WERI-Rb-1 (cell line): ENCODE measurements at regions not wholly inside any gene's neighbourhood (a gene's known extent, or its start where the extent isn't known, plus 50 kb on each side); places are given as distances from the start of the nearest gene placed in this dataset.
A peak's percentile ranks its signal among the peaks of the same experiment; 100 is the strongest.
"Not testable (repeated sequence)": the region's sequence is repeated elsewhere in the genome, so short reads cannot be mapped to it uniquely, and the experiment has no call there.

Experiments used
- DNase-seq: peaks from one replicate; pipeline ENCODE4 v3.0.0-alpha.2; 2020
- H3K27ac ChIP-seq: fragments of 250-450 bp; sonication (Bioruptor Pico); 2 replicates; pipeline ENCODE4 v1.5.1; 2020; ENCODE audit warnings: mild to moderate bottlenecking, moderate library complexity
- H3K27me3 ChIP-seq: fragments of 250-450 bp; sonication (Bioruptor Pico); 2 replicates; pipeline ENCODE4 v1.5.1; 2021; ENCODE audit warnings: mild to moderate bottlenecking, low read depth, moderate library complexity; ENCODE audit not compliant: insufficient read depth, severe bottlenecking
- H3K36me3 ChIP-seq: fragments of 250-450 bp; sonication (Bioruptor Pico); 2 replicates; pipeline ENCODE4 v1.5.1; 2020; ENCODE audit warnings: mild to moderate bottlenecking, moderate library complexity
- H3K4me3 ChIP-seq: 2 replicates; pipeline ENCODE4 v1.5.1; 2011; ENCODE audit warnings: low read depth, mild to moderate bottlenecking, control low read depth, low read length
- H3K9me3 ChIP-seq: fragments of 250-450 bp; sonication (Bioruptor Pico); 2 replicates; pipeline ENCODE4 v1.5.1; 2021; ENCODE audit warnings: mild to moderate bottlenecking, moderate library complexity; ENCODE audit not compliant: severe bottlenecking
- CTCF ChIP-seq: IDR thresholded peaks from 2 replicates; pipeline ENCODE4 v1.5.1; 2011; ENCODE audit warnings: low read depth, mild to moderate bottlenecking, control low read depth, inconsistent platforms, low read length

- Histone ChIP-seq H3K36me3 (no peaks in the 10 kb centered on the region), H3K4me3 (no peak overlapping the region), H3K9me3 (no peaks in the 10 kb centered on the region), H3K27ac (no peak overlapping the region), H3K27me3 (no peaks in the 10 kb centered on the region)
- DNase-seq = no peak
- no peak for TF ChIP-seq CTCF
These were observed 147.3 kb upstream of the KCNJ18 start for GRCh38 chr17:21545064-21545463.

GRCh38 chr17:21548236-21548635 is 144.1 kb upstream of the KCNJ18 start:
- DNase-seq = no peak
- Histone ChIP-seq H3K27ac (no peak overlapping the region), H3K9me3 (no peaks in the 10 kb centered on the region), H3K27me3 (peaks cover 19% of the 10 kb centered on the region), H3K36me3 (no peaks in the 10 kb centered on the region), H3K4me3 (no peak overlapping the region)
- TF ChIP-seq CTCF = no peak

- Histone ChIP-seq H3K27ac (no peak overlapping the region), H3K36me3 (no peaks in the 10 kb centered on the region), H3K27me3 (peaks cover 22% of the 10 kb centered on the region), H3K4me3 (no peak overlapping the region), H3K9me3 (no peaks in the 10 kb centered on the region)
- TF ChIP-seq CTCF = no peak
- no peak for DNase-seq
These were observed 143.1 kb upstream of the KCNJ18 start for GRCh38 chr17:21549107-21549687.

- not testable (repeated sequence) for H3K4me3 ChIP-seq, DNase-seq, H3K27ac ChIP-seq, H3K9me3 ChIP-seq, H3K36me3 ChIP-seq
- H3K27me3 ChIP-seq = peaks cover 22% of the 10 kb centered on the region
These were observed 142.3 kb upstream of the KCNJ18 start for GRCh38 chr17:21550031-21550430.

- DNase-seq = peak; percentile 88
- Histone ChIP-seq H3K27me3 (peaks cover 24% of the 10 kb centered on the region), H3K9me3 (no peaks in the 10 kb centered on the region), H3K36me3 (no peaks in the 10 kb centered on the region), H3K27ac (peak overlapping the region; percentile 56), H3K4me3 (peak overlapping the region; percentile 49)
- no peak for TF ChIP-seq CTCF
These were observed 141.0 kb upstream of the KCNJ18 start for GRCh38 chr17:21551081-21551881.

GRCh38 chr17:21558921-21559320 is 133.4 kb upstream of the KCNJ18 start:
- peaks cover 16% of the 10 kb centered on the region for H3K9me3 ChIP-seq
- H3K27me3 ChIP-seq, DNase-seq, H3K27ac ChIP-seq, H3K36me3 ChIP-seq, H3K4me3 ChIP-seq: not testable (repeated sequence)
